ENCODE measurements at regions not wholly inside any gene's neighbourhood (a gene's known extent, or its start where the extent isn't known, plus 50 kb on each side); places are given as distances from the start of the nearest gene placed in this dataset.

DNA sequence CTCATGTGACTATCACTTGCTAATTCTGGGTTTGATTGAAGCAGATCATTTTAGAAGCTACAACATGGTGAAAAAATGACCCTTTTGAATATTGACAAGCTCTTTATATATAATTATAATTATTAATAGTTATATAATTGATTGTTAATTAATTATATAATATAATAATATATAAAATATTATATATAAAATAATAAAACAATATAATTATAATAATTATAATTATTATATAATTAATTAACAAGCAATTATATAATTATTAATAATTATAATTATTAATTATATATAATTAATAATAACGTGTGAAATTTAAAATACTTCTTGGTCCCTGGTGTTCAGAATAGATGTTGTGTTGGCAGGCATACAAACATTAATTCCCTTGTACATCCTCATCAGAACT, 404.1 kb upstream of the CDH19 start:
- Histone ChIP-seq H3K4me1 (ENCODE audit: low read depth, poor library complexity, severe bottlenecking) (no peaks in the 10 kb centered on the region), H3K79me2 (ENCODE audit: insufficient read depth, low read depth) (no peaks in the 10 kb centered on the region), H3K4me2 (no peak overlapping the region), H3K27me3 (ENCODE audit: insufficient read depth, low read depth) (no peaks in the 10 kb centered on the region), H4K20me1 (ENCODE audit: insufficient read depth) (no peaks in the 10 kb centered on the region), H3K9ac (no peak overlapping the region), H2AFZ (ENCODE audit: low read depth) (no peak overlapping the region), H3K4me3 (IDR thresholded peaks at IDR 0.05; ENCODE audit: insufficient read depth, low read depth, low read length) (no peak overlapping the region), H3K27ac (no peak overlapping the region), H3K36me3 (ENCODE audit: insufficient read depth) (no peaks in the 10 kb centered on the region)
- no peak for TF ChIP-seq CTCF (conservative IDR thresholded peaks at IDR 0.05; ENCODE audit: low read depth, low read length)

- H3K27ac ChIP-seq, result no peak overlapping the region
Measured at GRCh38 chr18:67007085-67007484, 403.2 kb upstream of the CDH19 start.

DNA sequence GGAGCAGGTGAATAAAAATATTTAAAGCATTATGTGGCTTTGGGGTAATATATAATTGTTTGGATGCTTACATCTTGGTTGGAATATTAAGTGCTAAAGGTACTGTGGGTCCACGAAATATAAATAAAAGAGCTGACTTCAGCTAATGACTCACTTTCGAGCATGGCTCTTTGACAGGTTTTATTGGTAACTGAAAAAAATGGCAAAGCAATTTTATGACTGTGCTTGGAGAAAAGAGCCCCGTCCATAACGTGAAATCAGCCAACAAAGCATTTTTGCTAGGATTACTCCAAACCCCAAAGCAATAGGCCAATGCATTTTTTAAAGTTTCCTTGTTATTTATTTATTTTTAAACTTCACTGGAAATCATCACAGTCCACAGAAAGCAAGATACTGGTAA, 397.2 kb upstream of the CDH19 start:
- Histone ChIP-seq H4K20me1 (ENCODE audit: insufficient read depth) (no peaks in the 10 kb centered on the region), H3K27me3 (ENCODE audit: insufficient read depth, low read depth) (no peaks in the 10 kb centered on the region), H3K79me2 (ENCODE audit: insufficient read depth, low read depth) (no peaks in the 10 kb centered on the region), H3K27ac (no peak overlapping the region), H3K9ac (no peak overlapping the region), H2AFZ (ENCODE audit: low read depth) (no peak overlapping the region), H3K4me1 (ENCODE audit: low read depth, poor library complexity, severe bottlenecking) (no peaks in the 10 kb centered on the region), H3K4me3 (IDR thresholded peaks at IDR 0.05; ENCODE audit: insufficient read depth, low read depth, low read length) (no peak overlapping the region), H3K4me2 (no peak overlapping the region), H3K36me3 (ENCODE audit: insufficient read depth) (no peaks in the 10 kb centered on the region)
- no peak for TF ChIP-seq CTCF (conservative IDR thresholded peaks at IDR 0.05; ENCODE audit: low read depth, low read length)

More at GRCh38 chr18:67007085-67007484, 403.2 kb upstream of the CDH19 start:
- TF ChIP-seq CTCF (conservative IDR thresholded peaks at IDR 0.05; ENCODE audit: low read depth, low read length), result no peak
- no peak overlapping the region for H3K4me2 ChIP-seq
- H3K4me3 ChIP-seq (IDR thresholded peaks at IDR 0.05; ENCODE audit: insufficient read depth, low read depth, low read length), result no peak overlapping the region
- no peak overlapping the region for H2AFZ ChIP-seq (ENCODE audit: low read depth)
- H3K36me3 ChIP-seq (ENCODE audit: insufficient read depth), result no peaks in the 10 kb centered on the region
- H3K27me3 ChIP-seq (ENCODE audit: insufficient read depth, low read depth), result no peaks in the 10 kb centered on the region
- no peaks in the 10 kb centered on the region for H3K79me2 ChIP-seq (ENCODE audit: insufficient read depth, low read depth)
- H4K20me1 ChIP-seq (ENCODE audit: insufficient read depth), result no peaks in the 10 kb centered on the region
- no peaks in the 10 kb centered on the region for H3K4me1 ChIP-seq (ENCODE audit: low read depth, poor library complexity, severe bottlenecking)
- H3K9ac ChIP-seq, result no peak overlapping the region

- no peaks in the 10 kb centered on the region for H3K79me2 ChIP-seq (ENCODE audit: insufficient read depth, low read depth)
- no peaks in the 10 kb centered on the region for H3K4me1 ChIP-seq (ENCODE audit: low read depth, poor library complexity, severe bottlenecking)
- H3K27me3 ChIP-seq (ENCODE audit: insufficient read depth, low read depth), result no peaks in the 10 kb centered on the region
- H3K4me3 ChIP-seq (IDR thresholded peaks at IDR 0.05; ENCODE audit: insufficient read depth, low read depth, low read length), result no peak overlapping the region
- no peak overlapping the region for H3K9ac ChIP-seq
- no peaks in the 10 kb centered on the region for H3K36me3 ChIP-seq (ENCODE audit: insufficient read depth)
- H3K4me2 ChIP-seq, result no peak overlapping the region
- no peaks in the 10 kb centered on the region for H4K20me1 ChIP-seq (ENCODE audit: insufficient read depth)
- no peak overlapping the region for H3K27ac ChIP-seq
- no peak overlapping the region for H2AFZ ChIP-seq (ENCODE audit: low read depth)
- TF ChIP-seq CTCF (conservative IDR thresholded peaks at IDR 0.05; ENCODE audit: low read depth, low read length), result no peak
Measured at GRCh38 chr18:66999003-66999402, 395.1 kb upstream of the CDH19 start.
